ENCODE measurements at regions not wholly inside any gene's neighbourhood (a gene's known extent, or its start where the extent isn't known, plus 50 kb on each side); places are given as distances from the start of the nearest gene placed in this dataset.
"Not testable (repeated sequence)": the region's sequence is repeated elsewhere in the genome, so short reads cannot be mapped to it uniquely, and the experiment has no call there.

- DNase-seq: no peak
These were observed 155.3 kb downstream of the RAD51AP2 start for GRCh38 chr2:17362956-17363355.

- DNase-seq: no peak
These were observed 162.5 kb downstream of the RAD51AP2 start for GRCh38 chr2:17355608-17356329.

DNA sequence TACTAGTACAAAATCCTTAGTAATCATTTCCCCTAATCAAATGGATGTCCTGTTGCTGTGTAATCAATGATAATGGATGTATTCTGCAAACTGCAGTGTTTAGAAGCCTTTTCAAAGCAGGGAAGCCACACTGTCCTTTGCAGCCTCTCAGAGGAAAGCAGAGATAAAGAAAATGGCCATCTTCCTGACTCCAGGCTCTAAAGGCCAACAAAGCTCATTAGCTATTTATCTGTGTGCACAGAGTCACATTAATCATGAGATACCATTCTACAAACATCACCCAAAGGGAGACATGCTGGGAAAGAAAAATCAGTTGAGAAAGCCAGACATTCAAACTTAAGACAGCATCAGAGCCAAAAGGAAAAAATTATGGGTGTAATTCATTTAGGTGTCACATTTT is 165.0 kb downstream of the RAD51AP2 start:
- no peak for DNase-seq

- DNase-seq: not testable (repeated sequence)
These were observed 175.5 kb downstream of the RAD51AP2 start for GRCh38 chr2:17342692-17343091.

- no peak for DNase-seq
These were observed 180.7 kb downstream of the RAD51AP2 start for GRCh38 chr2:17337507-17337906.

- no peak for DNase-seq
These were observed 181.8 kb downstream of the RAD51AP2 start for GRCh38 chr2:17336458-17336857.

GRCh38 chr2:17334300-17334699 is 183.9 kb downstream of the RAD51AP2 start:
- DNase-seq: no peak

DNA sequence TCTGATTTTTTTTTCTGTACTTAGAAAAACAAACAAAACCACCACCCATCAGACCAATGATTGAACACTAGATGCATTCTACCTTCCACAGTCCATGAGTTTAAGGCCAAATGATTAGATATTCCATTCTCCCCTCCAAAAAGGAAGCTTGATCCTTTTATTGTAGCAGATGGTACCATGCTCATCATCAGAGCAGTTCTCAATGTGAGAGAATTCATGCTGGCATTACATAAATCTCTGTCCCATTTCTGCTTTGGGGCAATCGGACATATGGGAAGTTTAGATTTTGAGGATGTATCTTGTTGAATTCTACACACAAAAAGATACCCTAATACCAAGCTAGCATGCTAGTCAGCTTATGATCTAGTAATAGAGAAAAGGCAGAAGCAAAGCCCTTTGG is 186.6 kb downstream of the RAD51AP2 start:
- DNase-seq: no peak

- DNase-seq: no peak
These were observed 190.1 kb downstream of the RAD51AP2 start for GRCh38 chr2:17328161-17328560.

DNA sequence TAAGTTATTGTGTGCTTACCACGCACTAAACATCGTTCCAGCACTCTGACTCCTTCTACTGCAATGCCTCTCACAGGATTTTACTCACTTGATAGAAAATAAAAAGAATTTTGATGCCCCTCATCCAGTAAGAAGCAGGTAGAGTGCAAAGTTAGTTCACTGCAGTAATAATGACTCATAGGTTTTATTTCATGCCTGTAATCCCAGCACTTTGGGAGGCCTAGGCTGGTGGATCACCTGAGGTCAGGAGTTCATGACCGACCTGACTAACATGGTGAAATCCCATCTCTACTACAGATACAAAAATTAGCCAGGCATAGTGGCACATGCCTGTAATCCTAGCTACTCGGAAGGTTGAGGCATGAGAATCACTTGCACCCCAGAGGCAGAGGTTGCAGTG is 190.6 kb downstream of the RAD51AP2 start:
- DNase-seq: no peak

- DNase-seq: no peak
These were observed 191.5 kb downstream of the RAD51AP2 start for GRCh38 chr2:17326717-17327116.

DNA sequence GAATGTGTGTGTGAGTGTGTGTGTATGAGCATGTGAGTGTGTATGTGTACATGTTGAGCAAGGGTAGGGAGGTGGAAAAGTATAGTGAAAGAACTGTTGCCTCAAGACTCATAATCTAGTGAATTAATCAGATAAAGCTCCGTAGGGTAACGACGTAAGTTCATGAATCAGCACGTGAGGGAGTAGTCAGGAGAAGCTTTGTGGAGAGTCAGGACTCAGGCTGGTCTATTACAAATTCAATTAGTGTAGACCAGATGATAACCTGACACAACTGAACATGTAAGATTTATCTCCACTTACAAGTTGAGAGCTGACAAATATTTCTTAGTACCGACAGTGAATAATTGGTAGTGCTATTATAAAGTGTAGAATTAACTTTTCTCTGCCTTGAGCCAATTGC is 194.5 kb downstream of the RAD51AP2 start:
- DNase-seq: no peak

- DNase-seq: no peak
These were observed 195.8 kb downstream of the RAD51AP2 start for GRCh38 chr2:17322461-17322860.

- DNase-seq: no peak
These were observed 199.2 kb downstream of the RAD51AP2 start for GRCh38 chr2:17319090-17319489.

DNA sequence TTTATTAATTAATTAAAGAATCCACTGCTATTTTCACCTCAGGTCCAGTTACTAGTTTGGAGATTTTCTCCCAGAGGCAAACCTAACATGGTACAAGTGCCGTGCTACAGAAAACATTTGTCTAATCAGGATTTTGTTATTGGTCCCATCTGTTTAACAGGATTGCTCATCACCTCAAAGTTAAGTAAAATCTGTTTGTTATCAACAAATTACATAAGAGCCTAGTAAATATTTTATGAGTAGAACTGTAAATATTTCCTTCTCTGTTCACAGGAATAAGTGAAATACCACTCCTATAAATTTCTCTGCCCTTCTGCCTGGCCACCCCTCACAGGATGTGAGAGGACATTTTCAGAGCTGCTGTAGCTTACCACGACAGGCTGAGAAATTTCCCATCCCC is 200.2 kb downstream of the RAD51AP2 start:
- DNase-seq: no peak

DNA sequence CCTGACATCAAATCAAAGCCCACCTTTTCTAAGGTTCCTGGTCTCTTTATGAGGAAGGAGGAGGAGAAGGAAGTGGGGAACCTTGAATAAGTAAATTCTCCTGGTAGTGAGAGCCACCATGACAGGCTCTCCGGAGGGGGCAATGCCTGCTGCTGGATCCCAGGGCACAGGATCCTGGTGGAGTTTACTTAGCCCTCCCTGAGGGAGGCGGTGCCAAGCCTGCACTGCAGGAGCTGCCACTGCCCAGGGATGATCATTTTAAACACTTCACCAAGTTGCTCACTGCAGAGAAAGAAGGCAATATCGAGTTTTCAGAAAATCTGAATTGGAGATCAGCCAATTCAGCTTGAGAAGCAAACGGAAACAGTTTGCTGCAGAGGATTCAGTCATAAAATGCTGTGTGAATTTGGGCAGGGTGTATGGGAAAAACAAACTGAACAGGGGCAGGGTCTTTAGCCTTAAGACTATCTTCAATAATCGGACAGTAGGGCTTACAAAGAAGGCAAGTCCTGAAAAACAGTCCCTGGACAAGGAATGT is 200.7 kb downstream of the RAD51AP2 start:
- peak in 1 of 2 donors; percentile 13 for DNase-seq

- no peak for DNase-seq
These were observed 205.0 kb downstream of the RAD51AP2 start for GRCh38 chr2:17313261-17313660.

DNA sequence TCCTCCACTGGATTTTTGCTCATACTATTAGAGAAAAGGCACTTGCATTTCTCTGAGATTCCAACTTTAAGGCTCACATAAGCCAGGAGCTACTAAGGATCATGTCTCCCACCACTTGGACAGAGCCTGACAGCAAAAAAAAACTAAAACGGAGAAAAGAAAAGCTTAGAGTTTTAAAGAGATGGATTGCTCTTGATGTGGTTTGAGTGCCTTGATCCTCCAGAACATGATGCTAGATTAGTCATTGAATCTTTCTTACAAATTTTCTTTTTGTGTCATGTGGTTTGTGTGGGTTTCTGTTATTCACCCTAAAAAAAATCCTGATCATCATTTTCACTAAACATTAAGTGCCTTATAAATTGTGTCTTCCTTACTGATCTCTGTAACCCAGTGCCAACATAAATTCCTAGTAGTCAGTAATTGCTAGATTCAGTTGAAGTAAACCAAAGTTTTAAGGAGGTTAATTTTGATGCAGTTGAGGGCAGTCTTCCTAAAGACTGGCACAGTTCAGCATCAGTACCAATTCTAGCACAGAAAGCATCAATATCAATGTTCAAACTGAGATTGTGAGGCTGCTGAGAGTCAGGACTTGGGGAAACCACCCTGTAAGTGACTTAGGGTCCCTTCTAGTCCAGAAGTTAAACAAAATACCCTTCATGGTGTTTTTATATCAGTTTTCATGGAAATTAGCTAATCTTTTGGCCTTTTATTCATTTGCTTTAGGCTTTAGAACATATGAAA is 206.3 kb downstream of the RAD51AP2 start:
- DNase-seq: no peak

GRCh38 chr2:17311106-17311619 is 207.1 kb downstream of the RAD51AP2 start:
- DNase-seq: no peak

GRCh38 chr2:17309741-17310339 is 208.4 kb downstream of the RAD51AP2 start:
- peak in 1 of 2 donors; percentile 15 for DNase-seq

- DNase-seq: no peak
These were observed 209.1 kb downstream of the RAD51AP2 start for GRCh38 chr2:17309181-17309580.

DNA sequence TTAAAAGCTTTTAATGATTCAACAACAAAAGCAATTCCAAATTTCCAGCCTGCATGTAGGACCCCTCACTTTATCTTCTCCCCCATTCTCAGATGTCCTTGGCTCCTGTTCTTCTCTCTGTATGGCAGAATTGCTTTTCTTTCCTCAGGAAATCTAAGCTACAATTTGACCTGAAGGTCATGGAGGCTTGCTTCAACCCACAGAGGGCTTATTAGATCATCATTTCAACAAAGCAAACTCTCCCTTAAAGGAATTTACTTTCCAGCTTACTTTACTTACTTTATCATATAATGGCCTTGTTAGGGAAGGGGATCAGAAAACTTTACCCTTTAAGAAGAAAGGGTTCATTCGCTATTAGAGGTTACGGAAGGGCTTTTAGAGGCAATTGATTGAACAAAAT is 211.5 kb downstream of the RAD51AP2 start:
- no peak for DNase-seq

DNA sequence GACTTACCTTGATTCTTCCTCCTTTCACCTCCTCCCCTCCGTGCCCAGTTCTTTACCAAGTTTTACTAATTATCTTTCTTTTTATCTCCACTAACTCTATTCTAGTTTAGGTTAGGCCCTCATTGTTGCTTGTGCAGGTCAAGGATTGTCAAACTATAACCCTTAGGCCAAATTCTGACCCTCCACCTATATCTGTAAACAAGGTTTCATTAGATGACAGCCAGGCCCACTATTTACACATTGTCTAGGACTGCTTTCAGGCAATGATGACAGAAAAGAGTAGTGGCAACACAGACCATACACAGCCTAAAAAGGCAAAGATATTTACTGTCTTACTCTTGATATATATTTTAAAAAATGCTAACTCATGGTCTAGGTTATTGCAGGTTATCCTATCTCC is 212.0 kb downstream of the RAD51AP2 start:
- no peak for DNase-seq
